ENCODE measurements at regions not wholly inside any gene's neighbourhood (a gene's known extent, or its start where the extent isn't known, plus 50 kb on each side); places are given as distances from the start of the nearest gene placed in this dataset.
"Not testable (repeated sequence)": the region's sequence is repeated elsewhere in the genome, so short reads cannot be mapped to it uniquely, and the experiment has no call there.

DNA sequence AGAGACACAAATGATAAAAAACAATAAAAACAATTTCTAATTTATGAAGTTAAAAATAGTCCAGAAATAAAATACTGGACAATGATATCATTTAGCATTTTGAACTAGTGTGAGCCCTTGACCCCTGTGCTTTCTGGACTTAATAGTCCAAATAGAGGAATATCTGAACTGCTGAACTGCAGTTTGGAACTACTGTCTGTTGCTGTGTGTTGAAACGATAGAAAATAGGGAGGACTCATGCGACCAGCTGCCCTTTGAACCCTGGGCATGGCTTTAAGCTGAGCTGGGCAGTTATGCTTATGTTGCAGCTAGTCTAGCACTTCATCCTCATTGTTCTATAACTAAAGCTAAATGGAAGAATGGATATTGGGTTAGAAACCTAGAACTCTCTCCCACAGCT, 99.5 kb downstream of the FMR1NB start:
- no peak for DNase-seq

DNA sequence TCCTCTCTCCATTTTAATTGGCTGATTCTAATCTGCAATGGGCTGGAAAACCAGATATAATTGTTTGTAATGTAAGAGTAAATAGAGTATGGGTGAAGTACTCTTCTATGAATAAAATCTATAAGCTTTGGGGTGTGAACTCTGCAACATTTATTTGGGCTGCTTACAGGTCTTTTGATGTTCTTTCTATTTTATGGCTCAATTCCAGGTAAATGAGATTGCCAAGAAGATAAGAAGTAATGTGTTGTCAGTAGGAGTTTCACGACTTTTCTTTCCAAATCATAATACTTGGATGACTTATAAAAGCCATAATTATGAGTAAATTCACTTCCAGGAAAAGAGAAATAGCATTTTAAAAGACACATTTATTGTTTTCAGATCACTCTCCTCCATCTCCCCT, 103.5 kb downstream of the FMR1NB start:
- DNase-seq: no peak

- DNase-seq: no peak
Observed at GRCh38 chrX:148120151-148120550, 139.0 kb downstream of the FMR1NB start.

- no peak for DNase-seq
Observed at GRCh38 chrX:148120999-148121623, 140.0 kb downstream of the FMR1NB start.

DNA sequence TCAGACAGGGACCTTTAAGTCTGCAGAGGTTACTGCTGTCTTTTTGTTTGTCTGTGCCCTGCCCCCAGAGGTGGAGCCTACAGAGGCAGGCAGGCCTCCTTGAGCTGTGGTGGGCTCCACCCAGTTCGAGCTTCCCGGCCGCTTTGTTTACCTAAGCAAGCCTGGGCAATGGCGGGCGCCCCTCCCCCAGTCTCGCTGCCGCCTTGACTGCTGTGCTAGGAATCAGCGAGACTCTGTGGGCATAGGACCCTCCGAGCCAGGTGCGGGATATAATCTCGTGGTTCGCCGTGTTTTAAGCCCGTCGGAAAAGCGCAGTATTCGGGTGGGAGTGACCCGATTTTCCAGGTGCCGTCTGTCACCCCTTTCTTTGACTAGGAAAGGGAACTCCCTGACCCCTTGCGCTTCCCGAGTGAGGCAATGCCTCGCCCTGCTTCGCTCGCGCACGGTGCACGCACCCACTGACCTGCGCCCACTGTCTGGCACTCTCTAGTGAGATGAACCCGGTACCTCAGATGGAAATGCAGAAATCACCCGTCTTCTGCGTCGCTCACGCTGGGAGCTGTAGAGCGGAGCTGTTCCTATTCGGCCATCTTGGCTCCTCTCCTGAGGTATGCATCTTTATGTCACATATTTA, 147.9 kb downstream of the FMR1NB start:
- not testable (repeated sequence) for DNase-seq

DNA sequence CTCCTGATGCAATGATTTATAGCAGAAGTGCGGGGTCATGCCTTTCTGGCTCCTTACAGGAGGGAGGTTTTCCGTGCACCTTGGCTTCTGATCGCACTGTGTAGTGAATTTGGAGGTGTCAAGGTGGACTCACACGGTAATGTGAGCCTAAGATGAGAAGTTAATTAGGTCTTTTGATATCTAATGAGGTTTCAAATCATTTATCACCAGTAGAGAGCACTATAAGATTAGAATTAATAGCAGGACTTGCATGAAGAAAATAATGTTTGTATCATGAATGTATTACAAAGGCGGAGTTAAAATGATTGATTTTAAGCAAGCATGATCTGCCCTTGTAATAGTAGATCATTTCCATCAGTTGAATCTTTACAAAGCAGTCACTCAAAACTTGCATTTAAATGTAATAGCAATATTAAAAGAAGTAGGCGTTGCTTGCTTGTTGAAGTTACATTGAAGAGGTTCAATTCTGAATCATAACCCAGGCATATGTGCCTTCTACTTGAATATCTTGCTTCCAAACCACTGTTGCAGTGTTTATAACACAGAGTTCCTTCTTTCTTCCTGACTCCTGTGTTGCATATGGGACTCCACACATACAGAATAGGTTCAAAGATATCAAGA, 152.1 kb downstream of the FMR1NB start:
- peak; percentile 55 for DNase-seq

- DNase-seq: peak; percentile 4
Observed at GRCh38 chrX:148134578-148134977, 153.4 kb downstream of the FMR1NB start.

- DNase-seq: no peak
Observed at GRCh38 chrX:148135738-148136137, 154.6 kb downstream of the FMR1NB start.

DNA sequence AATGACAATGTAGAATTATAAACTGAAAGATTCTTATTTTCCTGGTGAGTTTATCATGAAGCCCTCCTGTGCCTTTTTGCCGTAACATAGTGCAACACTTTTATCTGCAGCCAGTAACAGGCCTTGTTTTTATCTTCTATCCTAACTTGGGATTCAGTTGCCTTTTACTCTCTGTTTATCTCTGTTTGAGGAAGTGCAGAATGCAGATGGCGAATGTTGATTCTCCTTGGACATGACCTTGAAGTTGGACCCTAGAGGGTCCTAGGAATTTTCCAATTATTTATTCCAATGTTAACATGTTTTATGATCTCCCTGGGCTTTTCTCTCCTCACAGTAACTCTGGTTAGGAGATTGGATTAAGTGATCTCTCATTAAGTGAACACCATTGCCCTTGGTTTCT, 165.0 kb downstream of the FMR1NB start:
- peak; percentile 3 for DNase-seq

- DNase-seq: no peak
Observed at GRCh38 chrX:148156986-148157385, 175.8 kb downstream of the FMR1NB start.

DNA sequence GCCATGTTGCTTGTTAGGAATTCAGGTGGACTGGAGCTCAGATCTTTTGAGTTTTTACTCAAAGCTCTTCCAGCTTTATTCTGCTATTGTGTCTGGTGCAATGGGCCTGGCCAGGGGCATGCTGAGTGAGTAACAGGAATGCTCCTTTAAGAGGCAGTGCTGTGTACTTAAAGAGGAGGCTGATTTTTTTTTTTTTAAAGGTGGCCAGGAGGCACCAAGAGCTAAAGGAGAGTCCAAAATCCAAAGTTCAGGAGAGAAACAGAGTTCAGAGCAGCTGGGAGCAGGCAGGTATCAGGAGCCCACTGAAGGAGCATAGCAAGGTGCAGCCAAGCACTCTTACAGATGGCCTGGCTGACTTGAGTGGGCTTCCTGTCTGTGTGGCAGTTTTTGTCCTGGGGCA, 178.7 kb downstream of the FMR1NB start:
- no peak for DNase-seq

GRCh38 chrX:148161701-148162100, 180.6 kb downstream of the FMR1NB start:
- DNase-seq: no peak

- no peak for DNase-seq
Observed at GRCh38 chrX:148185631-148186030, 204.5 kb downstream of the FMR1NB start.

- DNase-seq: no peak
Observed at GRCh38 chrX:148192547-148192946, 211.4 kb downstream of the FMR1NB start.

DNA sequence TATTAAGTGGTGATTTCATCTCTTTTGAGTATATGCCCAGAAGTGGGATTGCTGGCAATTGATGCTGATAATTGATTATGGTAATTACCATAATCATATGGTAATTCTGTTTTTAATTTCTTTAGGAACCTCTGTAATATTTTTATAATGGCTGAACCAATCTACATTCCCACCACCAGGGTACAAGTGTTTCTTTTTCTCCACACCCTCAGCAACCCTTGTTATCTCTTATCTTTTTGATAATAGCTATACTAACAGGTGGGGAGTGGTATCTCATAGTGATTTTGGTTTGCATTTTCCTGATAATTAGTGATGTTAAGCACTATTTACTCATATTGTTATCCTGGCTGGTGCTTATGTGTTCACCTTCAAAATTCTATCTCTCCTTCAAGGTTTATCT, 212.6 kb downstream of the FMR1NB start:
- DNase-seq: no peak

DNA sequence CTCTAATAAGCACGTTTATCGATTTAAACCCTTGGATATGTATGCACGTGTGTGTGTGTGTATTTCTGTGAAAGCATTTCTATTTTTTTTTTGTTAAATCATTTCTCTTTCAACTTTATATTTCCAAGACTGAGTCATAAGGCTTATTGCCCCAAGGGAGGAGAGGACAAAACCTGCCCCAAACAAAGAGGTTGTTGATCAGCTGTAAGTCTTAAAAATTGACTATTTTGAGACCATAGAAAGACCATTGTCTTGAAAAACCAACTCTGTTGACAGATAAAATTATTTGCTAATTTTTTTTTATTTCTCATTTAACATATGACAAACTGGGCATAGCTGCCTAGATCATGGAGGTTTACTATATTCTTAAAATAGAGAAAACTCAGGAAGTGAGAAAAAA, 222.4 kb downstream of the FMR1NB start:
- no peak for DNase-seq

- DNase-seq: no peak
Observed at GRCh38 chrX:148204195-148204594, 223.1 kb downstream of the FMR1NB start.

DNA sequence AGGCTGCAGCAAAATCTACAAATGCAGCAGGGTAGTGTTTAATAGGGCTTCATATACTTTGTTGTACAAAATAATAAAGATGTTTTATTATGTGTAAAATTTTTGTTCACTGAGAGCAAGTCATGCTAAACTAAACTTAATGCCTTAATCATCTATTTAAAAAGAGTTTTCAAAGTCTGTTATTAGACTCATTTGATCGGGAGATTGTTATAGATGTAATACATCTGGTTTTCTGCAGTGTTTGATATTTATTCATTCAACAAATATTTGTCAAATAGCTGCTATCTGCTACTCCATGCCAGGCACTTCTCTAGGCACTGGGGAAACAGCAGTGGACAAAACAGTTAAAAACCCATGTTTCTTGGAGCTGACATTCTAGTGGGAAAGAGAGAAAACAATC, 233.6 kb downstream of the FMR1NB start:
- no peak for DNase-seq

GRCh38 chrX:148215726-148216125, 234.6 kb downstream of the FMR1NB start:
- no peak for DNase-seq

DNA sequence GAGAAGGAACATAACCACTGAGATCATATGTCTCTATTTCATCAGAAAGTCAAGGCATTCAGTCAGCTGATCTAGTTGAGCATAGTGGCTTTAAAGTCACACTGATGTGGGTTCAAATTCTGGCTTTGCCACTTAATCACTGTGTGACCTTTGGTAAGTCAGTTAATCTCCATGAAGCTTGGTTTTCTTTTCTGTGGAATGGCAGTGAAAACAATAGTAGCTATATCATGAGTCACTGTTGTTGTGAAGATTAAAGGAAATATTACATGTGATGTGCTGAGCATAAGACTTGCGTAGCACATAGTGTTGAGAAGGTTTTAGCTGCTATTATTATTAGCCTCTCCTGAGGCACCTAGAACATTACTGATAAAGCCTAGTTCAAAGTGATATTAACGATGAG, 242.2 kb downstream of the FMR1NB start:
- no peak for DNase-seq

DNA sequence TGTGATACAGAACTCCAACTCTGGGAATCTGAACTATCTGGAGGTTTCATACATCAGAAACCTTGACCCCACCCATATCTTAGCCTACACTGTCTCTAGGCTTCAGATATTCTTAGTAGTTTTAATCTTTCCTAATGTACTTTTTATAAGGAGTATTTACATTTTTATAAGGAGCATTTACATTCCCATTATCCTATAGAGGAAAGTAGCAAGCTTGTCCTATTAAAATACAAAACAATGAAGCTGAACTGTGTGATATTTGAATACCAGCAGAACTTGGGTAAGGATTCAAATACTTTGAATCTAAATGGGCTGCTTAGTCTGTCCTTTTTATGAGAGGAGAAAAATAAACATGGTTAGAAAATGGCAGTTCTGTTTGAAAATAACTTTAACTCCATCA, 247.4 kb downstream of the FMR1NB start:
- no peak for DNase-seq

DNA sequence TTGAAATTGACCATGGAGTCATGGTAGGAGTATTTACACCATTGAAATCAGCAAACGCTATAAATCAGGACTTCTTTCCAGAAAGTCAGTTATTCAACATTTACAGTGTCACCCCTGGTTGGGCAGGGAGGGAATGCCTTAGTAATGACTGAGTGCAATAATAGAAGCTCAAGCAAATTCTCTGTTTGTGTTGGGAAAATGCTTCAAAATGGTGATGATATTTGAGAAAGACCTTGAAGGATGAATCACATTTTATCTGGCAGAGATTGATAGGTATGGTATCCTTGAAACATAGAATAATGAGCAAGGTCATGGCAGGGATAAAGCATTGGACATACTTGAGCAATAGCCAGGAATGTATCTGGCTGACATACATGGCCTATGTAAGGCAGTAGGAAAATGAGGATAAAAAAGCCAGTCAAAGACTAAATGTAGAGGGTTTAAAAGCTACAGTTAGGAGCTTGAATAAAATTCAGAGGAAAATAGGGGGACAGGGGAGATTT, 248.7 kb downstream of the FMR1NB start:
- no peak for DNase-seq

GRCh38 chrX:148259990-148260389, 240.4 kb upstream of the AFF2 start:
- DNase-seq: no peak

DNA sequence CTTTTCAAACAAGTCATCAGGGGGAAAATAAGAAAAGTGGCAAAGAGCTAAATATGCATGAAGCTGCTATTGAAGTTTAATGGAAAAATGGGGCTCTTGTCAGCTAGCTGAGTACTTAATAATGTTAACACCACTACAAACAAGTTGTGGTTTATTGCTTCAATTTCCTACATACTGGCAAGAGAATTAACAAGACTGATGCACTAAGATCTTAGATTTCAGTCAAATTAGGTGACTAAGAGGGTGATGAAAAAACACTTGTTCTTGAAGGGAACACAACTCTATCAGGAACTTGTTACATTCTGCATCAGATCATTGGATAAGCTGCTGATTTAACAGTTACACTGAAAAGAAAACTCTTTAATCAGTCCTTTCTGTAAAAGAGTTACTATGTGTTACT, 234.6 kb upstream of the AFF2 start:
- DNase-seq: no peak
